Left lobe of liver (tissue), 2 donors: ENCODE measurements at regions not wholly inside any gene's neighbourhood (a gene's known extent, or its start where the extent isn't known, plus 50 kb on each side); places are given as distances from the start of the nearest gene placed in this dataset.
"Not testable (repeated sequence)": the region's sequence is repeated elsewhere in the genome, so short reads cannot be mapped to it uniquely, and the experiment has no call there.

Source experiments
- ATAC-seq: fragments of 200-7000 bp; cut with Tn5 transposase; one replicate; pipeline ENCODE4 v1.9.1; 2020; ENCODE audit warnings: mild to moderate bottlenecking, moderate library complexity
- DNase-seq: peaks from one replicate; pipeline ENCODE4 v3.0.0-alpha.2; 2020; ENCODE audit warnings: low spot score
- donor health status: DM: no; HTN: no; CAD: no; lungs with moderate emphysema.
- donor health status: DM: no; HTN: yes; CAD: no.

DNA sequence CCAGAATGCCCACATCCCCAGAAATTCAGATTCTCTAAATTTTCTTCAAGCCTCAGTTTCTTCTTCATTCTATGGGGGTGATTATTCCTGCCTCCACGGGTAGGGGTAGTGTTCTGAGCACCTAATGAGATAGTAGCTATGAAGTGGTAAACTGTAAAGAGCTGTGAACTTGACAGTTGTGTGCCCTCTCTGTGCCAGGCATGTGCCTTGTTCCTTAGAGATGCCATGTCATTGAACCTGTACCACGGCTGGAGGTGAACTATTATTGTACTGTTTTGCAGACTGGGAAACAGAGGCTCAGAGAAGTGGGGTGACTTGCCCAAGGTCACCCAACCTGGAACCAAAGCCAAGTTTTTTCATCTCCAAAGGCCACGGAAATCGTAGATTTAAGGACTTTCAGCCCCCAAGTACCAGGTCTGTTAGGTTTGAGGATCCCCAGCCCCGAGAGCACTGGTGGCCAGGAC is 67.7 kb upstream of the SIRPA start:
- DNase-seq (no peak), ATAC-seq (peak; percentile 52)

DNA sequence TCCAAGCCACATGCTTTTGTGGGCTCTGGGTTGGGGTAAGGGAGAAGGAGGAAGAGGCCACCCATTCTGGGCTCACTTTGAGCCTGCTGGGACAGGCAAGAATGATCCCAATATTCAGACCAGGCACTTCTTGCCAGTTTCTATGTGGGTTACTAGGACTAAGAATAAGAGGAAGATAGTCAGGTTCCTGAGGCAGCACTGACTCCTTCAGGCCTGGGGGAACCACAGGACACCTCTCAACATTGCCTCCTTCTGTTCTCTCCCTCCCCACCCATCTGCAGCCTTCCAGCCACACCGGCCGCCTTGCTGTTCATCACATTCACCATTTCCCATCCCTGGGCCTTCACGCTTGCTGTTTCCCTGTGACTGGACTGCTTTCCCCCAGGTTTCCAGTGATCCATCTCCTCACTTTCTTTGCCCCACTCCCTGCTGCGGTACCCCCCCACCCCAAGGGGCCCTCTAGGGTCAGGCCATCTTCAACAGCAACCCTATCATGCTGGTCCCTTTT is 69.2 kb upstream of the SIRPA start:
- ATAC-seq (no peak), DNase-seq (no peak)

DNA sequence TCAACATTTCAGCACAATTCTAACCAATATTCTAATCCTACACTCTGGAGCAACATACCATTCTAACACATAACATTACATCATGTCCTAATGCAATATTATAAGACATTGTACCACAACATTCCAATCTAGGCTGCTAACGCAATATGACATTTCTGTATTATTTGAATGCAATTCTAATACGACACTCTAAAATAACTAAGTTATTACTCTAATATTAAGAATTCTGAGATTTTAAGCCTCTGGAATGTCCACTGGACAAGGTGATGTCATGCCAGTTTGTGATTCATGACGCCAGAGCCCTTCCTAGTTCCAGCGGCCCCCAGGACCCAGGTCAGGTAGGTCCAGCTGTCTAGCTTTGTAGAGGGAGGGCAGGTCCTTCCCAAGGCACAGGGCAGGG is 69.7 kb upstream of the SIRPA start:
- no peak for DNase-seq
- no peak for ATAC-seq

DNA sequence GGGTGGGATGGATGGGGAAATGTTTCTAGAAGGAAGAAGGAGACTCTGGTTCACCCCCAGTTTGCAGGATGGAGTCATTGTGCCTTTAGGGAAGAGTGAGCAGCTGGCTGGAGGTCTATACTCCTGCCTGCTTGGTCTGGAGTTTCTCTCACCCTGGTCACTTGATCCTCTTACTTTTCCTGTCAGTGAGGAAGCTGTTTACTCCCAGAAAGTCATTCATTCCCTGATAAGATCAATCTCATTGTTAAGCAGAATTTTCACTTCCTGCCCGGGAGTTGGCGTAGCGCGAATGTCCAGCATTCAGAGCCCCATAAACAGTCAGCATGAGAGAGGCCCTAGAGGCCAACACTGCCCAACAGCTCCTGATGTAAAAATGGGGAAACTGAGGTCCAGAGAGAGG is 70.4 kb upstream of the SIRPA start:
- ATAC-seq (no peak), DNase-seq (no peak)

DNA sequence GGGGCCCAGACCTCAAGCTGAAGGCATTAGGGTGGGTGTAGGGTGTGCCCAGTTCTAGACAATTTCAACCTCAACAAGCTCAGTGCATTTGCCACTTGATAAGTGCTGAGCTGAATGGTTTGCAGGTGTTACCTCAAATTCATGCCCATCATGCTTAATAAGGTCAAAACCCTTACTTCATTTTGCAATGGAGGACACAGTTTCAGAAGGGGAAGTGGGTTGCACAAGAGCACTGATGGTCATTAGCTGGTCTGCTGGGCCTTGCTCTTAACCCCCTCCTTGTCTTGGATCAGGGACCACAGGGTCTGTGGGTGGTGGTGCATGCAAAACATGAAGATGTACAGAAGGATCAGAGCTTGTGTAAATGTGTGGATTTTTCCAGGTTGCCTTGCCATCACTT is 71.0 kb upstream of the SIRPA start:
- no peak for DNase-seq
- no peak for ATAC-seq

DNA sequence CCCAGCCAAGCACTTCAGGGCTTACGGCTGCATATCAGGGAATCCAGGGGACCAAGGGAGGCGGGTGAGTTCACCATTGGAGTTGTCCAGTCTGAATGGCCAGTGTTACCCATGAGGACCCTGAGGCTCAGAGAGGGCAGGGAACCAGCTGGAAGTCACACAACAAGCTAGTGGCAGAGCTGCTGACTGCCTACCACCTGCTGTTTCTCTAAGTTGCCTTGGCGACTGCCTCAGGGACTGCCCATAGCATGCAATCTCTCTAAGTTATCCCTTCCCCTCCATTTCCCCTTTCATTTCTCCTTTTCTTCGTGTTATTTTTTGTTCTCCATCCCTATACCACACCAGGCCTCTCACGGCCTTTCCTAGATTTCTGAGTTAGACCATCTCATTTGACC is 71.8 kb upstream of the SIRPA start:
- ATAC-seq: no peak
- DNase-seq: no peak

DNA sequence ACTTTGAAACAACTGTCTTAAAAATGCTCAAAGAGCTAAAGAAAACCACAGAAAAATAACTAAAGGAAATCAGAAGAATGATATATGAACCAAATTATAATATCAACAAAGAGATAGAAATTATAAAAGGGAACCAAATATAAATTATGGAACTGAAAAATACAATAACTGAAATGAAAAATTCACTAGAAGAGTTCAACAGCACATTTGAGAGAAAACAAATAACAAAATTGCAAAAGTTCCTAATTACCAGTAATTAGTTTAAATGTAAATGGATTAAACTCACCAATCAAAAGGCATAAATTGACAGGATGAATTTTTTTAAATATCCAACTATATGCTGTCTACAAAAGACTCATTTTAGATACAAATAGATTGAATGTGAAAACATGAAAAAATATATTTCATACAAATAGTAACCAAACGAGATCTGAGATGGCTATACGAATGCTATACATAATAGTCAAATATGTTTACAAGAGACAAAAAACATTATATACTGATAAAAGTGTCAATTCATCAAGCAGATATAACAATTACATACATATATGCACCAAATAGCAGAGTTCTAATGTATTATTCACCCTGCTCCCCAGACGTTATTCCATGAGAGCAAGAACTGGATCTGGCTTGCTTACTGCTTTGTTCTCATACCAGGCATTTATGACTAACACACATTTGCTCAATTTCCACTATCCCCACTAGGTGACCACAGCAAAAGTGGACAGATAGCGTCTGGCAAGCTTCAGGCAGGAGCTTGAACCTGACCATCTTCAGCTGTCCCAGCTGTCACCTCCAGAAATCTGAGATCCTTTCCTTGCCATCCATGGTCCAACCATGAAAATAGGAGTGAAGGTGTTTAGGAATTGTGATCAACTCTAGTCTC is 72.4 kb upstream of the SIRPA start:
- no peak for DNase-seq
- ATAC-seq: no peak

DNA sequence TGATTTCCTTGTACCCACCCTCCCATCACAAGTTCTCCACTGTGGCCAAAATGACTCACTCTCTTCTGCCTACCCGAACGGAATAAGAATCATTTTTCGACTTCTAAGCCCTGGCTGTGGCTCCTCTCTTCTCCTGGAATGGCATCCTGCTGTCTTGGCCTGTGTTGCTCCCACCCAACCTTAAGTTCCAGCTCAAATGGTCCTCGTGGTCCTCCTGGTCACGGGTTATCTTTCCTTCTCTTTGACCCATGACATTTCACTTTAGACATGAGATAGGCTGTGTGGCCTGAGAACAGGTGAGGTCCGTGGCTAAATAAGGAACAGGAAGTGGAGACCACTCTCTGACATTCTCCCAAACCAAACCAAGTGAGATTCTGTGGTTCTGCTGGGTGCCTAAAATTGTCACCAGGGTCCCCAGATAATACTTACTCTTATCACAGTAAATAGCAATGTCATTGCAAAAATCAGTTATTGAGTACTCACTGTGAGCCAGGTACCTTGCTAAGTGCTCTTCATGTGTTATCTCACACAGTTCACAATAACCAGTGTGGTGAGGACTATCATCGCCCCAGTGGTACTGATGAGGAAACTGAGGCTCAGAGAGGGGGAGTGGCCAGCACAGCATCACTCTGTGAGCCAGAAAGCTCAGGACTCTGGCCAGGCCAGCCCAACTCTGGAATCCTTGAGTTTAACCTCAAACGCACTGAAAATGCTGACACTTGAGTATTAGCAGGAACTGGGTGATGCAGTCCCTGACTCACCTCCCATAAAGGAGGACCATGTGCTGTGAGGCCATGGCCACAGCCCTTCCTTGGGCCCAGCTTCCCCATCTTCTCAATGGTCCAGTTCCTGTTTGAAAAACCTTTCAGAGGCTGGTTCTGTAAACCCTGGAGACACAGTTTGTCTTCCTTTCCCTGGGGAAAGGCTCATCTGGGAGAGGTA is 74.8 kb upstream of the SIRPA start:
- no peak for DNase-seq
- ATAC-seq: peak; percentile 43

DNA sequence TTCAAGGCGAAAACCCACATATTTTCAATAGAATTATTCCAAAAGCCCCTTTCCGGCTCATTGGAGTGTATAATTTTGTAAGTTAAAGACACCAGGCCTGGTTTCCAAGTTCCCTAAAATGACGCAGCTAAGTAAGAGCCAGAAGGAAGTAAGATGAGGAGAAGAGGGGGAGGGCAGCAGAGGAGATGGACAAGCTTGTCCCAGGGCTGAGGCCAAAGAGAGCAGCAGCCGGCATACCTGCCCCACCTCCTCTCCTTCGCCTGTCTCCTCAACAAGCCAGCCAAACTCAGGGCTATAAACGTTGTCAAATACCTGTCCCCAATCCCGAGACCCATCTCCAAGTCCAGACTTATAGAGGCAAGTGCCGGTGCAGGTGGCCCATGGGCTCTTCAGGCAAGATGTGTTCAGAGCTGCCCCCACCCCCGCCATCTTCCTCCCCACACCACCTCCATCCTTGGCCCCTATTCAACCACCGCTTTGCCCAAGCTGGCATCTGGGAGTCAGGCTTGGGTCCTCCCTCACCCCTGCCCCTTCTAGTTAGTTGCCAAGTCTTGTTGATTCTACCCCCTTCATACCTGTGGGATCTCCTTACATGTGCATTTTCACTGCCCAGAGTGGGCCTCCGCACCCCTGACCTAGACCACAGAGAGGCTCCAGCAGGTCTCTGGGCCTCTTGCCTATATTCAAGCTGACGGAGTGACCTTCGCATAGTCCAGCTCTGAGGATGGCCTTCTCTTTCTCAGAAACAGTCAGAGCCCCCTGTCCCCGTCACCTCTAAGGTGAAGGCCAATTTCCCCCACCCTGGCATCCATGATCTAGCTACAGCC is 75.7 kb upstream of the SIRPA start:
- ATAC-seq (peak; percentile 31), DNase-seq (peak; percentile 40)

DNA sequence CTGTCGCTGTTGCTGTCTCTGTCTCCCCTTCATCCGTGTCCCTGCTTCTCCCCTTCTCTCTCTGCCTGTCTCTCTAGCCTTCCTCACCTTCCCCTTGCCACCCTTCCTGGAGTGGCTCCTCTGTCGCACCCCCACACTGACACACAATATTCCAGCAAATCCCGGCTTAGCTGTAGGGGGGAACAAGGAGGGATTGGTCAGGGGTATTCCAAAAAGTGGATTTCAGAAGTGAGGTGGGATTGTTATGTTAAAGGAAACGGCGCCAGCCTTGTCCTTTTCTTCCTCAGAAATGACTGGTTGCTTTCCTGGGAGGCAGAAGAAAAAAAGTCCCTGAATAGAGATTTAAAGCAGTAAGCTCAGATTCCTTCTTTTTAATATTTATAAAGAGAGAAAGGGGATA is 76.3 kb upstream of the SIRPA start:
- ATAC-seq (no peak), DNase-seq (peak; percentile 23)

DNA sequence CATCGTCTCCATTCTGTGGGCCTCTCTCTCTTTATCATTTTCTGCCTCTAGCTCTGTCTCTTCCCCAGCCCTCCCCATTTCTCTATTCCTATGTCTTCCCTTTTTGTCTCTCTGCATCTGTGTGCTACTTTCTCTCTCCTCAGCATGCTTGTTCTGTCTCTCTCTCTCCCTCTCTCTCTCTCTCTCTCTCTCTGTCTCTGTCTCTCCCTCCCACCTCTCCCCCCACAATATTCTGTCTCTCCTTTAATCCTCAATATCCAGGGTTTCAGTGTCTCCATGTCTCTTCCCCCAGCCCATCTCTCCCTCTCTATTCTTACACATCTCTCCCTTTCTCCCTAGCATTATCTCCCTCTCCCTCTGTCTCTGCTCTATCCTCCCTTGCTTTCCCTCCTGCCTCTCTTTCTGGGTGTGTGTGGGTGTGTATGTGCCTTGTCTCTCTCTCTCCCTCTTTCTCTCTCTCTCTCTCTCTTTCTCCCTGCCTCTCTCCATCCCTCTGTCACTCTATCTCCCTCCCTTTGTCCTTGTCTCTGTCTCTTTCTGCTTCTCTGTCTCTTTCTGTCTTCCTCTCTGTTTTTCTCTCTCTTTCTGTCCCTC is 76.9 kb upstream of the SIRPA start:
- DNase-seq: no peak
- no peak for ATAC-seq

DNA sequence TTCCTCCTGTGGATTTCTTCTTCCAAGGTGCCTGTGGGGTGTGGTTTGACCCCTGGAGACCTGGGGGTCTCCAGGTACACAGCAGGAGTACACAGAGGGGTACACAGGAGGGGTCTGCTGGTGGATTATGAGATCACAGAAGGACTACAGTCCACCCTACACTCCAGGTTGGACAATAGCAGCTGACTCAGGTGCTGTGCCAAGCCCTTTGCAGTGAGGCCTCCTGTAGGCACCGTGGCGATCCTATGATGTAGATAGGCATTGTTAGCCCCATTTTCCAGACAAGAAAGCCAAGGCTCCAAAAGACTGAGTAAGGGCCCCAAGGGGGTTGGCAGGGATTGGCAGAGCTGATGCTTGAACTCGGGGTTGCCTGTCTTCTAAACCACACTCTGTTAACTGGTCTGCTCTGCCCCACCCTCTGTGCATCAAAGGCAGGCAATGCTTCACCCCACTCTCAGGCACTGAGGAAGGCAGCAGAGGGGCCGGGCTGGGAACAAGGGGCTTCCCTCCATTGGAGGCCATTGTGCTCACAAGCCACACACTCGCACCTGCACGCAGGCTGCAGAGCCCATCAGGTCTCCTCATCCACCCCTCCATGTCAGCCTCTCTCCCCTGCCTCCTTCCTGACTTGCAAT is 77.5 kb upstream of the SIRPA start:
- ATAC-seq (no peak), DNase-seq (peak; percentile 40)

DNA sequence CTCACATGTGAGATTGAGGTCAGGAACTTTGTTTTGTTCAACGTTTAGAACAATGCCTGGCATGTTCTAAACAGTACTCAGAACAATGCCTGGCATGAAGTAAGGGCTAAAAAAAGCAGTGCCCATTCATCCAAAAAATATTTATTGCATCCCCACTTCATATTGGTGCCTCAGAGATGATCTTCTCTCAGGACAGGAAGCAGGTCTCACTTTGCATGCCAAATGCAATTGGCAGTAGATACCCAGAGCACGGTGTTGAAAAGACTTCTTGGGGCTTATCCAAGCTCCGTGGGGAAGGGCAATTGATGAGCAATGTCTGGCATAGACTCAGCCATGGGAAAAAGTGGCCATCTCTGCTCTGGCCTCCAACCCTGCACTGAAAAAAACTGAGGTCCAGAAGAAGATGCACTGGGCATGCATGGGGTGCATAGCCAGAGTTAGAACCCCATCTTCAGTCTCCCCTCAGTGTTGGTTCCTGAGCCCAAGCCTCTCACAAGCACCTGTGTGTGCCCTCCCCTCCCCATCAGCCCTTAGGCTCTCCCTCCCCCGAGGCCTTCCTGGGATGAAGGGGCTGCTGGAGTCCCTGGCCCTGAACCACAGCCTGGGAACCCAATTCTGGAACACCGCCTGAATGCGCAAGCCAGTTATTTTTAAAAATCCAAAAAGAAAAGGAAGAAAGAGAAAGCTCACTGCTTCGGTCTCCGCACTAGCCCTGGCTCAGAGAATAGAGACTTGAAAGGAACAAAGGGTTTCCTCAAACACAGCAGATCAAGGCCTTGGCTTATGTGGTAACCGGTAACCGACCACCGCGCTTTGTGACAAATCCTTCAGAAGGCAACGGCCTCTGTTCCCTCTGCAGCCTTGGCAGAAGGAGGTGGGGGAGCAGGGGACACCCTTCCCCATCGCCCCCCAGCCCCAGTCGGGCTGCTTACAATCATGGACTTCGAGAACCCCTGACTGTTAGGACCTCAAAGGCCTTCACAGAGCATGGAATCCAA is 78.5 kb upstream of the SIRPA start:
- peak; percentile 43 for ATAC-seq
- peak; percentile 44 for DNase-seq

DNA sequence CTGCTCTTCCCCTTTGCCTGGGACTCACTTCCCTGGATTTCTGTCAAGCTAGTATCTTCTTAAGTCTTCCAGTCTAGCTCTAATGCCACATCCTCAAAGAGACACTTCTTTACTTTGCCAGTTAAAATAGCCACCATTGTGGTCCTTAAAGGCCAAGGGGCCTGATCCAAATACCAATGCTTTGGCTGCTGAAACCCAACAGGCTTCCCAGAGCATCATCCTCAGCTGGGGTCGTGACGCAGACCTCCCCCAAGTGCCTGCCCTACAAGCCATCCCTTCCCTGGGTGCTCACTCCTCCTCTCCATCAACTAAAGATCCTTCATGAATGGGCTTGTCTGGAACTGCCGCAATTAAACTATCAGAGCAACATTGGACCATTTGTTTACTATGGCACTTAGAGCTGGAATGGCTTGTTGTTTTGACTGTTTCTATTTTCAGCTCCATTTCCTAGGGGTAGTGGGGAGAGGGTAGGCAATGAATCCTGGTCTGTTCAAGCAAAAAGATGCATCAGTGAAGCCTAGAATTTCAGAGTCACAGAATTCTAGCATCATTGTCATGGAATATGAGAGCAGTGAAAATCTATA is 79.6 kb upstream of the SIRPA start:
- peak; percentile 27 for DNase-seq
- ATAC-seq: no peak

DNA sequence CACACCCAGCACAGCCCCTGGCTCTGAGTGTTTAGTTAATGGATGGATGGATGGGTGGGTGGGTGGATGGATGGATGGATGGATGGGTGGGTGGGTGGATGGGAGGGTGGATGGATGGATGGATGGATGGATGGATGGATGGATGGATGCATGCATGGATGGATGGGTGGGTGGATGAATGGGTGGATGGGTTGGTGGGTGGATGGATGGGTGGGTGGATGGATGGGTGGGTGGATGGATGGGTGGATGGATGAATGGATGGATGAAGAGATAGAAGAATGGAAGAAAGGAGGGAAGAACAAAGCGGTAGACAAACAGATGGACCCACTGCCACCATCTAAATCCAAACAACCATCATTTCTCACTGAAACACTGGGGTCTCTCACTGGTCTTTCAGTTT is 80.3 kb upstream of the SIRPA start:
- DNase-seq, ATAC-seq: not testable (repeated sequence)

DNA sequence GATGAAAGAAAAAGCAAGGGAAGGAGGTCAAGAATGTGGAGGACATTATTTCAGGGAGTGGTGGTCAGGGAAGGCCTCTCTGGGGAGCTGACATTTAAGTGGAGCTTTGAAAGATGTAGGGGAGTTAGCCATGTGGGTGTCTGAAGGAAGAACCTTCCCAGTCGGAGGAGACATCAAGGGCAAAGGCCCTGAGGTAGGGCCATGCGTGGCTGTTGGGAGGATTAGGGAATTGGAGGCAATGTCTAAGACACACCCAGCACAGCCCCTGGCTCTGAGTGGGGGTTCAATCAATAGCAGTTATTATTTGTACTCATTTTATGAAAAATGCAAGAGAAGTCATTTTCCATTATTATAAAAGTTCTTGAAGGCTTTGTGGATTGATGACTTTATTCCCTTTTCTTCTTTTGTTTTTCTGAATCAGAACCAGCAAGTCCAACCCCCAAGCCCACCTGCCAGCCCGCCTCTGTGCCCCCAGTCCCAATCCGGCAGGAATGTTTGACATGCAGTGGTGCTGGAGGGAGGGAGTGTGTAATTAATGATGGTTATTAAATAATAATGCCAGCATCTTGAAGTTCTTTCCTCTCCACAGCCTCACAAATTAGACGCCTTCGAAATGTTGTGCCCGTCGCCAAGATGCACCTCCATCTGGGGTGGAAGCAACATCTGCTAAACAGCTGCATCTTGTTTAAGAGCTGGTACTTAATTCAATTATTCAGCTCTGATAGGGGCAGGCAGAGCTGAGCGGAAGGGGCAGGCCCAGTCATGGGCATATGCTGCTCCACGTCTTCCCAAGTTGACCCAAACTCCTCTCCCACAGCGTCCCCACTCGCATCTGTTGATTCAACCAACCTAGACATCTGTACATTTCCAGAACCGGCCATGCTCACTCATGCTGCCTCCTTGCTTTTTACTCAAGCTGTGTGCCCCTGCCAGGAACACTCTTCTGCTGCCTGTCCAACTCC is 81.3 kb upstream of the SIRPA start:
- DNase-seq (peak; percentile 40), ATAC-seq (no peak)

DNA sequence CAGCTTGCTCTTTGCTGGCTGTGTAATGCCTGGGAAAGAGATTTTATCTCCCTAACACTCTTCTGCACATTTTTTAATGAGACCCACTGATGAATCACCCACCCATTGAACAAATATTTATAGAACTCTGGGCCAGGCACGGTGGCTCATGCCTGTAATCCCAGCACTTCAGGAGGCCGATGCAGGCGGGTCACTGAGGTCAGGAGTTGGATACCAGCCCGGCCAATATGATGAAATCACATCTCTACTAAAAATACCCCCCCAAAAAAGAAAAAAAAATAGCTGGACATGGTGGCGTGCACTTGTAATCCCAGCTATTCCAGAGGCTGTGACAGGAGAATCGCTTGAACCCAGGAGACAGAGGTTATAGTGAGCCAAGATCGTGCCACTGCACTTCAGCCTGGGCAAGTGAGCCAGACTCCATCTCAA is 82.1 kb upstream of the SIRPA start:
- DNase-seq (peak; percentile 69), ATAC-seq (peak; percentile 74)
